ENCODE measurements at regions not wholly inside any gene's neighbourhood (a gene's known extent, or its start where the extent isn't known, plus 50 kb on each side); places are given as distances from the start of the nearest gene placed in this dataset.

DNA sequence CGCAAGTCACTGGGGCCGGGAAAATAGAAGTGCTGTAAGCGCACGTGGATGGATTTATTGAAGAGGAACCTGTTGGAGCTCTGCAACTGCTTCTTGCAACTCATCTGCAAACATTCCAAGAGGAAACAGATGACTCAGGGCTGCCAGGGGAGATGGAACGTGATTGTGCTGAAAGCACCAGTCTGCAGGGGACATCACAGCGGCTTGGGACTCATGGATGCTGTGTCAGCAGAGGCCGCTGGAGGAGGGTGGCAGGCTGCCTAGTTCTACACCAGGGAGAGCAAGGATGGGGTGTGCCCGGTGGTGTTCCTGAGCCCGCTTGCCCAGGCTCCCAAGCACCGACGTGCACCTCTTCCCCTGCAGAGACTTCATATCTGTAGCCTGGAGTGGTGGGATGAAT lies 515.7 kb downstream of the TCERG1L start:
- TF ChIP-seq POLR2AphosphoS5 (IDR thresholded peaks at IDR 0.05) (no peak), POLR2A (IDR thresholded peaks at IDR 0.05) (no peak), EP300 (IDR thresholded peaks at IDR 0.05) (no peak)
- TF ChIP-seq, protein P1, sequence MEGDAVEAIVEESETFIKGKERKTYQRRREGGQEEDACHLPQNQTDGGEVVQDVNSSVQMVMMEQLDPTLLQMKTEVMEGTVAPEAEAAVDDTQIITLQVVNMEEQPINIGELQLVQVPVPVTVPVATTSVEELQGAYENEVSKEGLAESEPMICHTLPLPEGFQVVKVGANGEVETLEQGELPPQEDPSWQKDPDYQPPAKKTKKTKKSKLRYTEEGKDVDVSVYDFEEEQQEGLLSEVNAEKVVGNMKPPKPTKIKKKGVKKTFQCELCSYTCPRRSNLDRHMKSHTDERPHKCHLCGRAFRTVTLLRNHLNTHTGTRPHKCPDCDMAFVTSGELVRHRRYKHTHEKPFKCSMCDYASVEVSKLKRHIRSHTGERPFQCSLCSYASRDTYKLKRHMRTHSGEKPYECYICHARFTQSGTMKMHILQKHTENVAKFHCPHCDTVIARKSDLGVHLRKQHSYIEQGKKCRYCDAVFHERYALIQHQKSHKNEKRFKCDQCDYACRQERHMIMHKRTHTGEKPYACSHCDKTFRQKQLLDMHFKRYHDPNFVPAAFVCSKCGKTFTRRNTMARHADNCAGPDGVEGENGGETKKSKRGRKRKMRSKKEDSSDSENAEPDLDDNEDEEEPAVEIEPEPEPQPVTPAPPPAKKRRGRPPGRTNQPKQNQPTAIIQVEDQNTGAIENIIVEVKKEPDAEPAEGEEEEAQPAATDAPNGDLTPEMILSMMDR (IDR thresholded peaks at IDR 0.05): no peak
